ENCODE measurements at regions not wholly inside any gene's neighbourhood (a gene's known extent, or its start where the extent isn't known, plus 50 kb on each side); places are given as distances from the start of the nearest gene placed in this dataset.

- H3K9ac ChIP-seq (ENCODE audit: low read length): no peak overlapping the region
- no peaks in the 10 kb centered on the region for H3K27me3 ChIP-seq (ENCODE audit: control insufficient read depth, insufficient read depth, low read length)
- H3K9me3 ChIP-seq (ENCODE audit: control insufficient read depth, low read depth, low read length): no peaks in the 10 kb centered on the region
- H3K4me1 ChIP-seq (ENCODE audit: control insufficient read depth, low read depth, low read length): no peaks in the 10 kb centered on the region
- no peak overlapping the region for H3K4me3 ChIP-seq (ENCODE audit: low read length)
- no peak overlapping the region for H3K27ac ChIP-seq (ENCODE audit: low read length)
- no peaks in the 10 kb centered on the region for H3K36me3 ChIP-seq (ENCODE audit: control insufficient read depth, low read depth, low read length)
These were observed 560.2 kb downstream of the PCDH17 start for GRCh38 chr13:58191754-58192153.

GRCh38 chr13:58202099-58202498 is 570.6 kb downstream of the PCDH17 start:
- Histone ChIP-seq H3K27me3 (ENCODE audit: control insufficient read depth, insufficient read depth, low read length) (no peaks in the 10 kb centered on the region), H3K4me3 (ENCODE audit: low read length) (no peak overlapping the region), H3K4me1 (ENCODE audit: control insufficient read depth, low read depth, low read length) (no peaks in the 10 kb centered on the region), H3K9me3 (ENCODE audit: control insufficient read depth, low read depth, low read length) (no peaks in the 10 kb centered on the region), H3K36me3 (ENCODE audit: control insufficient read depth, low read depth, low read length) (no peaks in the 10 kb centered on the region), H3K9ac (ENCODE audit: low read length) (no peak overlapping the region), H3K27ac (ENCODE audit: low read length) (no peak overlapping the region)

GRCh38 chr13:58207501-58207900 is 576.0 kb downstream of the PCDH17 start:
- H3K27me3 ChIP-seq (ENCODE audit: control insufficient read depth, insufficient read depth, low read length): no peaks in the 10 kb centered on the region
- no peaks in the 10 kb centered on the region for H3K36me3 ChIP-seq (ENCODE audit: control insufficient read depth, low read depth, low read length)
- no peaks in the 10 kb centered on the region for H3K4me1 ChIP-seq (ENCODE audit: control insufficient read depth, low read depth, low read length)
- no peak overlapping the region for H3K27ac ChIP-seq (ENCODE audit: low read length)
- H3K9me3 ChIP-seq (ENCODE audit: control insufficient read depth, low read depth, low read length): no peaks in the 10 kb centered on the region
- H3K4me3 ChIP-seq (ENCODE audit: low read length): no peak overlapping the region
- no peak overlapping the region for H3K9ac ChIP-seq (ENCODE audit: low read length)

GRCh38 chr13:58235454-58235853 is 603.9 kb downstream of the PCDH17 start:
- Histone ChIP-seq H3K27ac (ENCODE audit: low read length) (no peak overlapping the region), H3K4me3 (ENCODE audit: low read length) (no peak overlapping the region), H3K9ac (ENCODE audit: low read length) (no peak overlapping the region)

GRCh38 chr13:58238972-58239773 is 607.6 kb downstream of the PCDH17 start:
- Histone ChIP-seq H3K4me3 (ENCODE audit: low read length) (no peak overlapping the region), H3K36me3 (ENCODE audit: control insufficient read depth, low read depth, low read length) (no peaks in the 10 kb centered on the region), H3K27ac (ENCODE audit: low read length) (no peak overlapping the region), H3K27me3 (ENCODE audit: control insufficient read depth, insufficient read depth, low read length) (no peaks in the 10 kb centered on the region), H3K4me1 (ENCODE audit: control insufficient read depth, low read depth, low read length) (no peaks in the 10 kb centered on the region), H3K9ac (ENCODE audit: low read length) (no peak overlapping the region), H3K9me3 (ENCODE audit: control insufficient read depth, low read depth, low read length) (no peaks in the 10 kb centered on the region)

More at GRCh38 chr13:58235454-58235853, 603.9 kb downstream of the PCDH17 start:
- H3K27me3 ChIP-seq (ENCODE audit: control insufficient read depth, insufficient read depth, low read length): no peaks in the 10 kb centered on the region
- no peaks in the 10 kb centered on the region for H3K9me3 ChIP-seq (ENCODE audit: control insufficient read depth, low read depth, low read length)
- no peaks in the 10 kb centered on the region for H3K36me3 ChIP-seq (ENCODE audit: control insufficient read depth, low read depth, low read length)
- H3K4me1 ChIP-seq (ENCODE audit: control insufficient read depth, low read depth, low read length): no peaks in the 10 kb centered on the region

GRCh38 chr13:58239774-58240268 is 608.3 kb downstream of the PCDH17 start:
- no peaks in the 10 kb centered on the region for H3K36me3 ChIP-seq (ENCODE audit: control insufficient read depth, low read depth, low read length)
- H3K9ac ChIP-seq (ENCODE audit: low read length): no peak overlapping the region
- H3K27ac ChIP-seq (ENCODE audit: low read length): no peak overlapping the region
- H3K9me3 ChIP-seq (ENCODE audit: control insufficient read depth, low read depth, low read length): no peaks in the 10 kb centered on the region
- H3K4me1 ChIP-seq (ENCODE audit: control insufficient read depth, low read depth, low read length): no peaks in the 10 kb centered on the region
- no peaks in the 10 kb centered on the region for H3K27me3 ChIP-seq (ENCODE audit: control insufficient read depth, insufficient read depth, low read length)
- no peak overlapping the region for H3K4me3 ChIP-seq (ENCODE audit: low read length)

- no peaks in the 10 kb centered on the region for H3K9me3 ChIP-seq (ENCODE audit: control insufficient read depth, low read depth, low read length)
These were observed 615.5 kb downstream of the PCDH17 start for GRCh38 chr13:58247080-58247479.

GRCh38 chr13:58254943-58255342 is 623.4 kb downstream of the PCDH17 start:
- Histone ChIP-seq H3K27ac (ENCODE audit: low read length) (no peak overlapping the region), H3K27me3 (ENCODE audit: control insufficient read depth, insufficient read depth, low read length) (no peaks in the 10 kb centered on the region), H3K4me3 (ENCODE audit: low read length) (no peak overlapping the region), H3K9ac (ENCODE audit: low read length) (no peak overlapping the region), H3K9me3 (ENCODE audit: control insufficient read depth, low read depth, low read length) (no peaks in the 10 kb centered on the region), H3K36me3 (ENCODE audit: control insufficient read depth, low read depth, low read length) (no peaks in the 10 kb centered on the region), H3K4me1 (ENCODE audit: control insufficient read depth, low read depth, low read length) (peaks cover 9% of the 10 kb centered on the region)

More at GRCh38 chr13:58247080-58247479, 615.5 kb downstream of the PCDH17 start:
- Histone ChIP-seq H3K27ac (ENCODE audit: low read length) (no peak overlapping the region), H3K9ac (ENCODE audit: low read length) (no peak overlapping the region), H3K4me1 (ENCODE audit: control insufficient read depth, low read depth, low read length) (no peaks in the 10 kb centered on the region), H3K4me3 (ENCODE audit: low read length) (no peak overlapping the region), H3K36me3 (ENCODE audit: control insufficient read depth, low read depth, low read length) (no peaks in the 10 kb centered on the region), H3K27me3 (ENCODE audit: control insufficient read depth, insufficient read depth, low read length) (no peaks in the 10 kb centered on the region)

GRCh38 chr13:58266271-58266670 is 634.7 kb downstream of the PCDH17 start:
- Histone ChIP-seq H3K4me3 (ENCODE audit: low read length) (no peak overlapping the region), H3K27me3 (ENCODE audit: control insufficient read depth, insufficient read depth, low read length) (no peaks in the 10 kb centered on the region), H3K4me1 (ENCODE audit: control insufficient read depth, low read depth, low read length) (no peaks in the 10 kb centered on the region), H3K9me3 (ENCODE audit: control insufficient read depth, low read depth, low read length) (no peaks in the 10 kb centered on the region), H3K9ac (ENCODE audit: low read length) (no peak overlapping the region), H3K36me3 (ENCODE audit: control insufficient read depth, low read depth, low read length) (no peaks in the 10 kb centered on the region), H3K27ac (ENCODE audit: low read length) (no peak overlapping the region)

GRCh38 chr13:58298556-58299135 is 667.1 kb downstream of the PCDH17 start:
- Histone ChIP-seq H3K27ac (ENCODE audit: low read length) (no peak overlapping the region), H3K9me3 (ENCODE audit: control insufficient read depth, low read depth, low read length) (no peaks in the 10 kb centered on the region), H3K27me3 (ENCODE audit: control insufficient read depth, insufficient read depth, low read length) (no peaks in the 10 kb centered on the region), H3K36me3 (ENCODE audit: control insufficient read depth, low read depth, low read length) (no peaks in the 10 kb centered on the region), H3K4me3 (ENCODE audit: low read length) (no peak overlapping the region), H3K4me1 (ENCODE audit: control insufficient read depth, low read depth, low read length) (no peaks in the 10 kb centered on the region), H3K9ac (ENCODE audit: low read length) (no peak overlapping the region)

GRCh38 chr13:58300224-58300623 is 668.7 kb downstream of the PCDH17 start:
- Histone ChIP-seq H3K9ac (ENCODE audit: low read length) (no peak overlapping the region), H3K27me3 (ENCODE audit: control insufficient read depth, insufficient read depth, low read length) (no peaks in the 10 kb centered on the region), H3K4me1 (ENCODE audit: control insufficient read depth, low read depth, low read length) (no peaks in the 10 kb centered on the region), H3K9me3 (ENCODE audit: control insufficient read depth, low read depth, low read length) (no peaks in the 10 kb centered on the region), H3K27ac (ENCODE audit: low read length) (no peak overlapping the region), H3K36me3 (ENCODE audit: control insufficient read depth, low read depth, low read length) (no peaks in the 10 kb centered on the region), H3K4me3 (ENCODE audit: low read length) (no peak overlapping the region)

Data from iPS-18a (cell line).